Activated naive CD4-positive, alpha-beta T cell treated with anti-CD3 and anti-CD28 coated beads for 36 hours (primary cell): ENCODE measurements at regions not wholly inside any gene's neighbourhood (a gene's known extent, or its start where the extent isn't known, plus 50 kb on each side); places are given as distances from the start of the nearest gene placed in this dataset.

ENCODE experiments used
- CTCF ChIA-PET: fragments of 350-600 bp; sonication (Branson Sonifier 250); formaldehyde crosslinking; loops from one replicate; lab custom pipeline; 2021; ENCODE audit warnings: antibody characterized with exemption; lab: Charles Lee
- DNase-seq: peaks from one replicate; pipeline ENCODE4 v3.0.0-alpha.2; 2020
- H3K27ac Mint-ChIP-seq: one replicate; pipeline ENCODE4 v1.8.0; 2021; ENCODE audit warnings: mild to moderate bottlenecking, mixed read lengths
- H3K27me3 Mint-ChIP-seq: one replicate; pipeline ENCODE4 v1.8.0; 2021; ENCODE audit warnings: low read depth, mixed read lengths
- H3K36me3 Mint-ChIP-seq: one replicate; pipeline ENCODE4 v1.8.0; 2021; ENCODE audit warnings: low read depth, mixed read lengths
- H3K4me1 Mint-ChIP-seq: one replicate; pipeline ENCODE4 v1.8.0; 2021; ENCODE audit warnings: low read depth, mixed read lengths
- H3K4me3 Mint-ChIP-seq: one replicate; pipeline ENCODE4 v1.8.0; 2021; ENCODE audit warnings: mild to moderate bottlenecking, moderate library complexity, mixed read lengths
- H3K9me3 Mint-ChIP-seq: one replicate; pipeline ENCODE4 v1.8.0; 2021; ENCODE audit warnings: mixed read lengths
- intact Hi-C: fragments of 100-400 bp; cut with micrococcal nuclease; formaldehyde crosslinking; loops from one replicate; pipeline ENCODE4 v1.15.1; 2023

DNA sequence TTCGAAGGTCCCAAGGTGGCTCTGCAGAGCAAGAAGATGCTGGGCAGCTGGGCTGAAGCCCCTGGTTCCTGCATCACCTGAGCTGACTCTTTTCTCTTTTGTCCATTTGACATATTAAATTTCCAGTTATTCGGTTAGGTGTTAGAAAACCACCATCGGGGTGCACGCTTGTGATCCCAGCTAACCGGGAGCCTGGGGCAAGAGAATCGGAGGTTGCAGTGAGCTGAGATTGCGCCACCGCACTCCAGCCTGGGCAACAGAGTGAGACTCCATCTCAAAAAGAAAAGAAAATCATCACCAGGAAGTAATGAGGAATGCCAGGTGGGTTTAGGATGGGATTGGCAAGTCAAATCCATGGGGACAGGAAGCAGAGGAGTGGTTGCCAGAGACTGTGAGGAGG is 76.3 kb upstream of the ZC3H12A start:
- H3K4me1 Mint-ChIP-seq, result peaks cover 5% of the 10 kb centered on the region
- no peak overlapping the region for H3K27ac Mint-ChIP-seq
- intact Hi-C loops, result no loop called here
- H3K36me3 Mint-ChIP-seq, result no peaks in the 10 kb centered on the region
- no peak for DNase-seq
- no peak overlapping the region for H3K4me3 Mint-ChIP-seq
- H3K27me3 Mint-ChIP-seq, result peaks cover 22% of the 10 kb centered on the region
- no peaks in the 10 kb centered on the region for H3K9me3 Mint-ChIP-seq
- CTCF ChIA-PET, result no interaction called here

DNA sequence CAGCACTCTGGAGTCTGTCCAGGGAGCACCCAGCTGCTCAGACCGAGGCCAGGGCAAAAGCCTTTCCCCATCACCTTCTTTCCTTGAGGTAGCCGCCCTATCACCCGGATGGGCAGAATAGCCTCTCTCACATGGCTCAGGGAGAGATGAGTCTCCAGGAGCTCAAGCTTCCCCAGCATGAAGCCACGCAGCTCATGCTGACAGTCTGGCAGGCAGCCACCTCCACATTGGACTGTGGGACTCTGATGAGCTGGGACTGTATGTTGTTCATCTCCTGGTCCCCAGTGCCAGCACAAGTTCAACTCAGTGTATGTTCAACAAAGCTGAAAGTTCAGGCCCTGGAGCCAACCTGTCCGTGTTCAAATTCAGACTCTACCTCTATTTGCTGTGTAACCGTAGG is 75.2 kb upstream of the ZC3H12A start:
- no peak overlapping the region for H3K4me3 Mint-ChIP-seq
- intact Hi-C loops, result no loop called here

GRCh38 chr1:37399830-37400464 is 74.4 kb upstream of the ZC3H12A start:
- H3K4me1 Mint-ChIP-seq, result peaks cover 5% of the 10 kb centered on the region
- CTCF ChIA-PET, result no interaction called here
- no peak for DNase-seq
- H3K4me3 Mint-ChIP-seq, result no peak overlapping the region
- no peak overlapping the region for H3K27ac Mint-ChIP-seq
- H3K27me3 Mint-ChIP-seq, result peaks cover 9% of the 10 kb centered on the region
- no peaks in the 10 kb centered on the region for H3K9me3 Mint-ChIP-seq
- H3K36me3 Mint-ChIP-seq, result no peaks in the 10 kb centered on the region
- intact Hi-C loops, result no loop called here

More for the DNA sequence above, 75.2 kb upstream of the ZC3H12A start:
- CTCF ChIA-PET, result no interaction called here
- no peak for DNase-seq
- Mint-ChIP-seq H3K4me1 (peaks cover 5% of the 10 kb centered on the region), H3K36me3 (no peaks in the 10 kb centered on the region), H3K27ac (no peak overlapping the region), H3K9me3 (no peaks in the 10 kb centered on the region), H3K27me3 (peaks cover 15% of the 10 kb centered on the region)

DNA sequence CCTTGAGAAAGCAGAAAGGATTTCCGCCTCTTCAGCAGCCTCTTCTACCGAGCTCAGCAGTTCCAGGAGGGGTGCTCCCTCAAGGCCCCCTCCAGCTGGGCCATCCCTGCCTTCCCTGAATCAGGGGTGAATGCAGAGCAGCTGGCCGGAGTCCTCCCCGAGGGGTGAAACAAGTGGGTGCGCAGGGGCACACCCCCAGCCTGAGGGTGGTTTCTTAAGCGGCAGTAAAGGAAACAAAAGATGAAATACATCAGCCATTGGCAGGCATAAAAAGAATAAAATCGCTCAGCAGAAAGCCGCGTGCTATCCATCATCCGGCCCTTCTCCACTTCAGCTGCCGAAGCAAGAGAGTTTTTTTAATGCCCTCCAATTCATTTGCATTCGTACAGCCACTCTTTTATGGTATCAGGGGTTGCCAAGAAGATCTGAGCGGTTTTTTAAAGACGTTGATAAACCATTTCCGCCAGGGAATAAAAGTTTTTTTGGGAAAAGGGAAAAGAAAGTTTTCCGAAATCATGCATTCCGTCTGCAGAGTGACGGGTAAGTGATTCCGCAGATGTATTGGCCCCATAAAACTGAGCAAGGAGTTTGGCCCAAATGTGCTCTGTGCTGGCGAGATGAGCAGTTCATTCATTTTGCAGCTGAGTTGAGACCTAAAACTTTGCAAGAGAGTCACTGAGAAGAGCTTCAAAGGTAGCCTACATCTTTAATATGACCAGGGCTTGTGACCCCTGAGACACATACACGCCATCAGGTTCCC is 73.7 kb upstream of the ZC3H12A start:
- no peaks in the 10 kb centered on the region for H3K9me3 Mint-ChIP-seq
- H3K4me1 Mint-ChIP-seq, result peaks cover 5% of the 10 kb centered on the region
- CTCF ChIA-PET, result no interaction called here
- H3K27me3 Mint-ChIP-seq, result peaks cover 8% of the 10 kb centered on the region
- DNase-seq, result no peak
- no peak overlapping the region for H3K27ac Mint-ChIP-seq
- intact Hi-C loops, result no loop called here
- no peak overlapping the region for H3K4me3 Mint-ChIP-seq
- H3K36me3 Mint-ChIP-seq, result no peaks in the 10 kb centered on the region

DNA sequence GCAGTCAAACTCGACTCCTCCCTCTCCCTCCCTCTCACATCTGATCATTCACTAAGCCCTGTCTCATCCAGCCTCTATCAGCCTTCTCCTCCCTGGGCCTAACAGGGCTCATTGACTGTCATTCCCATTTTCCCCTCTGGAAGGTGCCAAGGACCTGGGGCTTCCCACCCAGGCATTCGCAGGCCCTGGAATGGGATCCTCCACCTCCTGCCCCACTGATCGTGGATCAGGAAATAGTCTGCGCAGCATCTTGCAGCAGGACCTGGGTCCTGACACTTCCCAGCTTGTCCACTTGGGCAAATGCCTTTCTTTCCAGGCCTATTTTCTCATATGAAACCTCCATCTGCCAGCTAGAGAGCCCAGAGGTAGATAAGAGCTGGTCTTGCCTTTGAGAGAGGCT is 71.2 kb upstream of the ZC3H12A start:
- H3K9me3 Mint-ChIP-seq, result no peaks in the 10 kb centered on the region
- H3K27me3 Mint-ChIP-seq, result no peaks in the 10 kb centered on the region
- no peak for DNase-seq
- CTCF ChIA-PET, result no interaction called here
- no peak overlapping the region for H3K4me3 Mint-ChIP-seq
- H3K4me1 Mint-ChIP-seq, result peaks cover 5% of the 10 kb centered on the region
- H3K36me3 Mint-ChIP-seq, result no peaks in the 10 kb centered on the region
- intact Hi-C loops, result no loop called here
- H3K27ac Mint-ChIP-seq, result no peak overlapping the region

- no peaks in the 10 kb centered on the region for H3K27me3 Mint-ChIP-seq
- CTCF ChIA-PET, result no interaction called here
- H3K27ac Mint-ChIP-seq, result no peak overlapping the region
- intact Hi-C loops, result no loop called here
- H3K36me3 Mint-ChIP-seq, result no peaks in the 10 kb centered on the region
- no peak overlapping the region for H3K4me3 Mint-ChIP-seq
- H3K4me1 Mint-ChIP-seq, result peaks cover 4% of the 10 kb centered on the region
- no peaks in the 10 kb centered on the region for H3K9me3 Mint-ChIP-seq
- DNase-seq, result no peak
Observed at GRCh38 chr1:37404711-37405110, 69.7 kb upstream of the ZC3H12A start.

DNA sequence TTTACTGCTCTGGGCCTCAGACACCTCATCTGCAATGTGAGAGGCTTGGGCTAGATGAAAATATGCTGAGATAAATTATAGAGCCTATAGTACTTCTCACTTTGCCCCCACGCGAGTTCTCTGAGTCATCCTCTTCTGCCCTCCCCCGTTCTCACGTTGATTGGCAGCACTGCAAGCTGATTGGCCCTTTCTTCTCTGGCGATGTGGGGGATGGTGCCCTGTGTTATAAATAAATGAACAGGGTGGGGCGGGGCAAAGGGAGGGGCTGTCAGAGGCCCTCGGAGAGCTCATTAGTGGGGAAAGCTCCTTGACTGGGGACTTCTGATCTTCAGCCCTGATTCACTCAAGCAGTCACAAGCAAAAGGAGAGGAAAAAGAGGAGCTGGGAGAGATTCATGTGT is 64.3 kb upstream of the ZC3H12A start:
- peaks cover 4% of the 10 kb centered on the region for H3K27me3 Mint-ChIP-seq
- H3K4me1 Mint-ChIP-seq, result no peaks in the 10 kb centered on the region
- H3K36me3 Mint-ChIP-seq, result no peaks in the 10 kb centered on the region
- intact Hi-C loops, result no loop called here
- H3K9me3 Mint-ChIP-seq, result no peaks in the 10 kb centered on the region
- H3K4me3 Mint-ChIP-seq, result no peak overlapping the region
- CTCF ChIA-PET, result no interaction called here
- DNase-seq, result no peak
- no peak overlapping the region for H3K27ac Mint-ChIP-seq

DNA sequence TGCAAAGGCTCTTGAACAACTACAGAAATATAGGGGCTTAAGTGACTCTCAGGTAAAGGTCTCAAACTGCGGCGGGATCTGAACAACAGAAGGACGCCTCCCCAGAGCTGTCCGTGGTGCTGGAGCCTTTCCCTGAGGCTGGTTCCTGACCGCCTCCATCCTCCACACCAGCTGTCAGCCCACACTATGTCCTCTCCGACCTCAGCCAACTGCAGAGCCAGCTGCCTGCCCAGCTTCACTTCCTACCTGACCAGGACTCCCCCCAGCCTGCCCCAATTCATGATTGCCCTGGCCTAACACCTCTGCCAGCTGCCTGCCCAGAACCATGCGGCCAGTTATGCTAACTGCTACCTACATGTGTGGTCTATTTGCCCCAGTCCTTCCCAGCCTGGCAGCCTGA is 63.6 kb upstream of the ZC3H12A start:
- Mint-ChIP-seq H3K9me3 (peaks cover 4% of the 10 kb centered on the region), H3K27me3 (peaks cover 6% of the 10 kb centered on the region), H3K27ac (no peak overlapping the region), H3K36me3 (peaks cover 3% of the 10 kb centered on the region), H3K4me1 (no peaks in the 10 kb centered on the region), H3K4me3 (no peak overlapping the region)
- peak; percentile 55 for DNase-seq
- intact Hi-C loops, result no loop called here
- CTCF ChIA-PET, result no interaction called here

- no peak for DNase-seq
- peaks cover 6% of the 10 kb centered on the region for H3K27me3 Mint-ChIP-seq
- H3K9me3 Mint-ChIP-seq, result peaks cover 4% of the 10 kb centered on the region
- CTCF ChIA-PET, result no interaction called here
- peaks cover 3% of the 10 kb centered on the region for H3K36me3 Mint-ChIP-seq
- no peak overlapping the region for H3K27ac Mint-ChIP-seq
- intact Hi-C loops, result no loop called here
- no peaks in the 10 kb centered on the region for H3K4me1 Mint-ChIP-seq
- H3K4me3 Mint-ChIP-seq, result no peak overlapping the region
Observed at GRCh38 chr1:37415611-37416244, 58.7 kb upstream of the ZC3H12A start.

- Mint-ChIP-seq H3K4me1 (no peaks in the 10 kb centered on the region), H3K27me3 (peaks cover 12% of the 10 kb centered on the region), H3K27ac (no peak overlapping the region), H3K4me3 (no peak overlapping the region), H3K9me3 (peaks cover 3% of the 10 kb centered on the region), H3K36me3 (peaks cover 3% of the 10 kb centered on the region)
- intact Hi-C loops, result no loop called here
- DNase-seq, result no peak
- CTCF ChIA-PET, result no interaction called here
Observed at GRCh38 chr1:37420456-37420855, 53.9 kb upstream of the ZC3H12A start.

DNA sequence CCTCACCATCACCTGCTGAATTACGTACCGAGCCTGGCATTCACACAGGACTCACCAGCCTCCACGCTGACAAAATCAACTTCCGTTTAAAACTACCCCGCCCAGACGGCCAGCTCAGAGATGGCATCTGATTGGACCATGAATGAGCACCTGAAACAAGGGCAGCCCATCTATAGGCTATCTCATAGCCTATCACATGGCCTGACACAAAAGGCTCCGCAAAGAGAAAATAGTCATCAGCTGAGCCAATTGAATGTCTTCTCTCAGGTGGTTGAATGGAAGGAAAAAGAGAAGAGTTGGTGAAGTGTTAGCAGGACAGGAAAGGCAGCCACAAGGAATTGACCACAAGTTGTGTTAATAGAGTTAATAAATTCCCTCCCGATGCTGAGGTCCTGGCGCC is 50.6 kb upstream of the ZC3H12A start:
- H3K27ac Mint-ChIP-seq, result no peak overlapping the region
- no peaks in the 10 kb centered on the region for H3K9me3 Mint-ChIP-seq
- no peak overlapping the region for H3K4me3 Mint-ChIP-seq
- no peak for DNase-seq
- H3K36me3 Mint-ChIP-seq, result no peaks in the 10 kb centered on the region
- intact Hi-C loops, result no loop called here
- peaks cover 13% of the 10 kb centered on the region for H3K27me3 Mint-ChIP-seq
- H3K4me1 Mint-ChIP-seq, result no peaks in the 10 kb centered on the region
- CTCF ChIA-PET, result interaction anchor here (2.5 kb wide), 1 partner anchor 10 kb away, joined by 9 read pairs; no protein-coding TSS in a partner anchor

DNA sequence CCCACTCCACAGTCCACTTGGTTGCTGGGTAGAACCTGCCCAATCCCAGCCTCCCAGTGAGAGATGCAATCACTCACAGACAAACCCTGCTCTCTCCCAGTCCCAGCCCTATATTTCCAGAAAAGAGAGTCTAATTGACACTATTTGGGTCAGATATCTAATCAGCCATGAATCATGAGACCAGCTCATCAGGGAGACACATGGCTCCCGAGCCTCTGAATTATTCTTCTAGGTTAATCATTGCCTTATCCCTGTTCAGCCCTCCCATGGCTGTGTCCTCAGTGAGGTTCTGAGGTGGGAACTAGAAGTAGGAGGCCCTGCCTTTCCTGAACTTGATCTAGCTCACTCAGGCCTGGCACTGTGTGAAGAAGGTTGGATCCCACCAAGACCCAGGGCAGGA is 49.9 kb upstream of the ZC3H12A start:
- no peaks in the 10 kb centered on the region for H3K4me1 Mint-ChIP-seq

More for the DNA sequence above, 49.9 kb upstream of the ZC3H12A start:
- no peaks in the 10 kb centered on the region for H3K36me3 Mint-ChIP-seq
- H3K4me3 Mint-ChIP-seq, result no peak overlapping the region
- no peaks in the 10 kb centered on the region for H3K9me3 Mint-ChIP-seq
- H3K27me3 Mint-ChIP-seq, result peaks cover 14% of the 10 kb centered on the region
- DNase-seq, result no peak
- no peak overlapping the region for H3K27ac Mint-ChIP-seq
- intact Hi-C loops, result no loop called here
- CTCF ChIA-PET, result interaction anchor here (2.5 kb wide), 1 partner anchor 10 kb away, joined by 9 read pairs; no protein-coding TSS in a partner anchor
